GM12878 (cell line): ENCODE measurements at regions not wholly inside any gene's neighbourhood (a gene's known extent, or its start where the extent isn't known, plus 50 kb on each side); places are given as distances from the start of the nearest gene placed in this dataset.

Source experiments
- ATAC-seq: fragments of 200-7000 bp; cut with Tn5 transposase; 3 replicates; pipeline ENCODE4 v1.9.1; 2020; ENCODE audit warnings: mild to moderate bottlenecking, moderate library complexity
- BruUV-seq: library from RNA; stranded (reverse); fragments of 400-500 nt; replicated peaks from 2 replicates; lab custom pipeline; 2021; lab: Mats Ljungman, UMichigan
- CTCF ChIA-PET: fragments of 300-600 bp; sonication (Branson Sonifier 250); formaldehyde crosslinking; extraction: SDS; loops from one replicate; lab custom pipeline; 2021; ENCODE audit warnings: inconsistent platforms; lab: Yijun Ruan, JAX
- POLR2A ChIA-PET: fragments of 350-600 bp; formaldehyde crosslinking; extraction: SDS; loops from one replicate; lab custom pipeline; 2021; ENCODE audit warnings: inconsistent platforms; lab: Charles Lee
- RAD21 ChIA-PET: fragments of 300-600 bp; sonication (Branson Sonifier 250); formaldehyde crosslinking; loops from one replicate; lab custom pipeline; 2023; ENCODE audit warnings: antibody characterized with exemption; ENCODE audit not compliant: unreplicated experiment; lab: Charles Lee
- SMC1A ChIA-PET: fragments of 300-600 bp; sonication (Branson Sonifier 250); formaldehyde crosslinking; loops from one replicate; lab custom pipeline; 2023; ENCODE audit not compliant: unreplicated experiment, uncharacterized antibody; lab: Charles Lee
- DNase-seq: peaks from one replicate; pipeline ENCODE4 v3.0.0-alpha.2; 2011; ENCODE audit warnings: low read depth, low spot score
- FAIRE-seq: peaks from 3 replicates; lab custom pipeline; 2011; peaks lifted over from hg19 to GRCh38; lab: Jason Lieb, UNC
- H2AFZ ChIP-seq: 2 replicates; pipeline ENCODE4 v1.6.0; 2011; ENCODE audit warnings: low read depth, low read length, control low read depth; ENCODE audit not compliant: control insufficient read depth
- H3K27ac ChIP-seq: 2 replicates; pipeline ENCODE4 v1.5.1; 2011; ENCODE audit warnings: control low read depth; ENCODE audit not compliant: control insufficient read depth, insufficient read depth
- H3K27me3 ChIP-seq, 2 experiments: replicated peaks in 1 of 2; 2 replicates each; pipeline versions ENCODE4 v1.6.0 to v1.6.1; 2011; ENCODE audit warnings: low read length in 1 of 2; ENCODE audit not compliant: control insufficient read depth in 2 of 2, insufficient read depth in 2 of 2
- H3K36me3 ChIP-seq, 2 experiments: 2 replicates each; pipeline ENCODE4 v1.5.1; 2011; ENCODE audit warnings: low read length in 1 of 2; ENCODE audit not compliant: control insufficient read depth in 2 of 2, insufficient read depth in 2 of 2
- H3K4me1 ChIP-seq: 2 replicates; pipeline ENCODE4 v1.6.1; 2011; ENCODE audit warnings: mild to moderate bottlenecking, low read length, moderate library complexity, mixed read lengths; ENCODE audit not compliant: control insufficient read depth, insufficient read depth
- H3K4me2 ChIP-seq: 2 replicates; pipeline ENCODE4 v1.6.0; 2011; ENCODE audit warnings: control low read depth; ENCODE audit not compliant: control insufficient read depth, insufficient read depth
- H3K4me3 ChIP-seq: fragments of 200-600 bp; sonication (generic); 2 replicates; pipeline ENCODE4 v1.5.1; 2016
- H3K79me2 ChIP-seq: 2 replicates; pipeline ENCODE4 v1.6.0; 2011; ENCODE audit warnings: low read length; ENCODE audit not compliant: control insufficient read depth, insufficient read depth
- H3K9ac ChIP-seq: 2 replicates; pipeline ENCODE4 v1.8.0; 2011; ENCODE audit warnings: low read length, control low read depth, mixed read lengths; ENCODE audit not compliant: control insufficient read depth, insufficient read depth
- H3K9me3 ChIP-seq: replicated peaks from 3 replicates; pipeline ENCODE4 v1.5.1; 2011; ENCODE audit warnings: mild to moderate bottlenecking, low read length; ENCODE audit not compliant: control insufficient read depth, insufficient read depth
- H4K20me1 ChIP-seq: 2 replicates; pipeline ENCODE4 v1.6.0; 2011; ENCODE audit not compliant: control insufficient read depth, insufficient read depth
- ATF2 ChIP-seq: IDR thresholded peaks from 2 replicates; pipeline ENCODE4 v1.6.1; 2012; ENCODE audit warnings: low read length, inconsistent platforms
- CBFB ChIP-seq: IDR thresholded peaks from 2 replicates; pipeline ENCODE4 v1.6.1; 2016; ENCODE audit warnings: antibody characterized with exemption, low read depth
- EGR1 ChIP-seq, 2 experiments: IDR thresholded peaks; 1 replicate in 1 of 2; 2 replicates in 1 of 2; pipeline ENCODE4 v1.6.1; 2011 to 2012; ENCODE audit warnings: low read depth in 2 of 2, low read length in 2 of 2, borderline replicate concordance in 1 of 2, mild to moderate bottlenecking in 1 of 2, moderate library complexity in 1 of 2
- HSF1 ChIP-seq: fragments of 150-350 bp; IDR thresholded peaks from 2 replicates; pipeline ENCODE4 v1.6.1; 2014; ENCODE audit warnings: mild to moderate bottlenecking, low read depth, low read length
- NFXL1 ChIP-seq: fragments of 450-650 bp; IDR thresholded peaks from 2 replicates; pipeline ENCODE4 v1.6.1; 2017; ENCODE audit warnings: antibody characterized with exemption, mild to moderate bottlenecking, borderline replicate concordance
- NKRF ChIP-seq: fragments of 450-650 bp; conservative IDR thresholded peaks from 2 replicates; pipeline ENCODE4 v1.6.1; 2017; ENCODE audit warnings: mild to moderate bottlenecking, moderate library complexity
- PAX8 ChIP-seq: fragments of 450-650 bp; IDR thresholded peaks from 2 replicates; pipeline ENCODE4 v1.6.1; 2017; ENCODE audit warnings: mild to moderate bottlenecking, moderate library complexity
- RELB ChIP-seq: fragments of 450-650 bp; IDR thresholded peaks from 2 replicates; pipeline ENCODE4 v1.6.1; 2017; ENCODE audit warnings: low read depth, mild to moderate bottlenecking, moderate library complexity
- RFX5 ChIP-seq: IDR thresholded peaks from 2 replicates; pipeline ENCODE4 v1.6.1; 2011; ENCODE audit warnings: low read depth, low read length, improper control_type of control experiment
- WRNIP1 ChIP-seq: IDR thresholded peaks from 2 replicates; pipeline ENCODE4 v1.6.1; 2011; ENCODE audit warnings: low read depth, low read length, improper control_type of control experiment, borderline replicate concordance
- WGBS: methylation state at CpG from one replicate; pipeline ENCODE4 v1.1.6; 2016; ENCODE audit warnings: low lambda C conversion rate; ENCODE audit not compliant: insufficient replicate concordance, insufficient coverage; ENCODE audit errors: missing lambda C conversion rate; 5-methylcytosine and 5-hydroxymethylcytosine counted together
- in situ Hi-C: fragments of 300-500 bp; cut with MboI; formaldehyde crosslinking; loops from 9 replicates; pipeline ENCODE4 v1.14.3; 2018; ENCODE audit warnings: mixed read lengths
- intact Hi-C: fragments of 100-400 bp; cut with micrococcal nuclease; formaldehyde crosslinking; loops from one replicate; pipeline ENCODE4 v1.14.2; 2022; ENCODE audit not compliant: unreplicated experiment

GRCh38 chrX:116618546-116618945 is 155.8 kb upstream of the CT83 start:
- ChIA-PET POLR2A (no interaction called here), SMC1A (no interaction called here), RAD21 (no interaction called here), CTCF (no interaction called here)
- no peak for DNase-seq
- 0% methylated on average over 1 of the region's 1 CpG for WGBS
- H2AFZ ChIP-seq, result no peak overlapping the region
- BruUV-seq, result no TSS peak
- no peak overlapping the region for H3K27ac ChIP-seq
- H4K20me1 ChIP-seq, result no peaks in the 10 kb centered on the region
- no peak for ATAC-seq
- H3K79me2 ChIP-seq, result no peaks in the 10 kb centered on the region
- no peaks in the 10 kb centered on the region for H3K9me3 ChIP-seq
- FAIRE-seq, result no peak
- no peak overlapping the region for H3K9ac ChIP-seq
- intact Hi-C loops, result no loop called here
- no peaks in the 10 kb centered on the region for H3K36me3 ChIP-seq
- no peak overlapping the region for H3K4me2 ChIP-seq
- H3K4me1 ChIP-seq, result no peaks in the 10 kb centered on the region
- TF ChIP-seq NFXL1 (no peak), HSF1 (no peak), RFX5 (no peak), PAX8 (no peak), ATF2 (no peak), EGR1 (IDR thresholded peaks at IDR 0.05; ENCODE audit: borderline replicate concordance in 1 of 2, low read depth in 2 of 2, low read length in 2 of 2) (no peak), CBFB (no peak), RELB (no peak), NKRF (no peak), WRNIP1 (no peak)
- H3K4me3 ChIP-seq, result no peak overlapping the region
- in situ Hi-C loops, result no loop called here
- H3K27me3 ChIP-seq, result no peaks in the 10 kb centered on the region
